UCSD-AML1 (cell line): ENCODE measurements at regions not wholly inside any gene's neighbourhood (a gene's known extent, or its start where the extent isn't known, plus 50 kb on each side); places are given as distances from the start of the nearest gene placed in this dataset.

Experiments used
- DNase-seq: peaks from one replicate; lab custom pipeline; 2025; ENCODE audit not compliant: unreplicated experiment; lab: John Stamatoyannopoulos, UW

DNA sequence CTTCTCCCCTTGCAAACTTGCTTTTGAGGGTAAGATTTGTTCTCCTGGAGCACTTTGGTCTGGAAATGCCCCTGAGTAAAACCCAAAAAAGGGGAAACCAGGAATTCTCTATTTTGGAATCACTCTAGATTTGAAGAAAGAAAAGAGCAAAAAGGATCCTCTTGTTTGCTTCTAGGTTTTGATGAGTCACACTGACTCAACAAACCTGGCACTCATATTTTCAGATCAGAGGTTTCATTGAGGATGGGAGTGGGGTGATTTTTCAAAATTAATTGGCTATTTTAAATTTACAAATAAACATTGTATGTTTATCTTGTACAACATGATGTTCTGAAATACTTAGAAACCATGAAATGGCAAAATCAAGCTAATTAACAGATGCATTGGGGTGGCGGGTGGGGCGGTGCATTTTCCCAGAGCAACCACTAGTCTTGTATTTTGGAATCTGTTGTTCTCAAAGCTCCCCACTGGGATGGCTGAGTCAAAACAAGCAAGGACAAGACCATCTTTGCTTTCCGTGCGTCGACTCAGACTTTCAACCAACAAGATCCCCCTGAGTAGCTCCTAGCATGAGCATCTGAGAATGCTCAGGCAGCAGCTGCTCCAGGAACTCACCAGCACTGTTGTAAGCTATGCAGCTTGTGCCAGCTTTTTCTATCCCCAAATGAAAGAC, 451.4 kb downstream of the WDR72 start:
- DNase-seq = no peak

DNA sequence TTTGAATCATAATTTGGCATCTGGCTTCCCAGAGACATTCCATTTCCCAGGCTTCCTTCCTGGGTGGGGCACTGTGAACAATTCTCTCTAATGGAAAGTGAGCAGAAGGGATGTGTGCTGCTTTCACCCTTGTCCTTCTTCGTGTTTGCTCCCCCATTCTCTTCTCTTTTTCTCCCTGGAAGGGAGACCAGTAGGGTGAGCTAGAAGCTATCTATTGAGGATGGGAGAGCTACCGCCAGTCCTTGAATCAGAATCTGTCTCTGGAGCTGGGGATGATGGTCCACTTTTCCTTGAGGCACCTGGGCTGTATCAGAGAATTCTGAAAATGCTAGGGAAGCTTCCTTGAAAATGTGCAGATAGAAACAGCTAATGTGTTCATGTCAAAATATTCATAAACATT, 453.9 kb downstream of the WDR72 start:
- no peak for DNase-seq

- no peak for DNase-seq
Observed at GRCh38 chr15:53305101-53305500, 454.4 kb downstream of the WDR72 start.

DNA sequence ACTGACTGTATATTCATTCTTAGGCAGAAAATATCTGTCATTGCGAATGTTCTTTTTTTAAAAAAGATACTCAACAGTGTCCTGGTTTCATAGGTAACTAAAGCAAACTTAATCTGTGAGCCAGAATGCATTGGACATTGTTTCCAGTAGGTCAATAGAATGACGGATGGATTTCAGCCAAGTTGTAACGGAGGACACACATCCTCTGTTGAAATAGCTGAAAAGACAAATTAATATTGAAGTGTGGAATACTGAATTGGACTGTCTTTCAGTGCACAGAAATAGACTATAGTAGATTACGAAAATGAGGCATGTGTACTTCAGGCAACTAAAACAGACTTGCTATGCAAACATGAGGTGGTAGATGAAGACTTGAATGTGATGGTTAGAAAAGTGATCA, 461.6 kb downstream of the WDR72 start:
- no peak for DNase-seq

DNA sequence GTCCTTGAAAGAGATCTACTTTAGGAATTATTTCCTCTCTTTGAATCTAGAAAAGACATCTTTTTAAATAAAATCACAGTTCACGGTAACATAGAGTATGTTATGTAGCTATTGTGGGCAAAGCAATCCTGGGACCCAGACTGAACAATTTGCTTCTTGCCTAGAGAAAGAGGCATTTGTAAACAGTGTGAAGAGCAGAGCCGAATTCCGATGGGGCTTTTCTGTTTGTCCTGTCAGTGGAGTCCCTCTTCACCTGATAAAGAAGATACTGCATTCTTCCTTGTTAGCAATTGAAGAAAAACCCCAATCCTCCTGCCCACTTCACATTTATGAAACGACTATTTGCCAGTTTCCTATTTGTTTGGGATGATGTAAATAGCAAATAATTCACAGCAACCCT, 462.9 kb downstream of the WDR72 start:
- DNase-seq = no peak

- DNase-seq = no peak
Observed at GRCh38 chr15:53295574-53295973, 463.9 kb downstream of the WDR72 start.

GRCh38 chr15:53288542-53288941, 470.9 kb downstream of the WDR72 start:
- no peak for DNase-seq

- no peak for DNase-seq
Observed at GRCh38 chr15:53274630-53275029, 484.5 kb upstream of the ONECUT1 start.

DNA sequence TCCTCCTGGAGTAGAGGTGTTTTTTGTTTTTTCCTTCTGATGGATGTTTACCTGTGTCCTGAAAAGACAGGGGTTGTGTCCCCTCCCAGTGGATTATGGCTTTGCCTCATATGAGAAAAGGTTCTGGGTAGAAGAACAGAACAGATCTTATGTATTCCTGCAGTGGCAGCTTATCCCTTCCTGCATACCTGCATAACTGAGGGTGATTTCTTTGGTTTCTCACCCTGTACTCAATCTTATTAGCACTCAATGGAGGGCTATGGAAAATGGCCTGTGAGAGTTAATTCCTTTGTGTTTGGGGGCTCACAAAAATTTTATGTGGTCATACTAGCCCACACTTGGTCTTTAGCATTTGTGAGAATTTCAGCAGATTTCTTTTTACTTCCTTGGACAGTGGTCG, 482.0 kb upstream of the ONECUT1 start:
- DNase-seq = no peak

DNA sequence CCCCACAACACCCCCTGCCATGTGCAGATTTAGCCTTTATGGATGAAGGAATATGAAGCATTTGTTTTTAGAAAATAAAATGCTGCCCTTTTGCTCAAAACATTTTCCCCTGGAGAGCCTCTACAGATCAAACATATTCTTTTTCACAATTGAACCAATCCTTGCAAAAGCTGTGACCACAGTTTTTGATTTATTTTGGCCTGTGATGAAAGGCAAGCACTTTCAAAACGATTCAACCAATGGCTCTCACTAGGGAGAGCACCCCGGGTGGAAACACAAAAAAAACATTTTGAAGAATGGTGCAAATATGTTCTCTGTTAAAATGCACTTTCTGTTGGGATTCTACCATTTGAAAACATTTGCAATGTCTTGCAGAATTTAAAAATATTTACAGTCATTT, 476.0 kb upstream of the ONECUT1 start:
- DNase-seq = no peak

GRCh38 chr15:53260647-53261046, 470.5 kb upstream of the ONECUT1 start:
- no peak for DNase-seq

GRCh38 chr15:53256457-53256856, 466.3 kb upstream of the ONECUT1 start:
- no peak for DNase-seq

DNA sequence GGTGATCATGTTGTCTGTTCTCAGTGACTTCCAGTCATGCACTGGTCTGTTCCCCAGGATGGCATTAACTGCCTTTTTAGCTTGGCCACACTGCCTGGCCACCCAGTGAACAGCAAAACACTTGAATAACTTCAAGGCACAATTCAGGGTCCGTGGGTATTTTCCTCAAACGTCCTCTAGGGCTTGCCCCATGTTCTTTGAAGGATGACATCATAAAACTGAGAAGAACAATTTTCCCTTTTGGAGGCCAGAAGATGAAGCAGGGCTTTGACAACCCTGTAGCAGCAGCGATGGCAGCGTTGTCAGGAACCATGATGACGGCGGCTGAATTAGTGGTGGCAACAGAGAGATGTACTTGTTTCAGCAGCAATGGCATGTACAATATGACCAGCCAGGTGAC, 465.9 kb upstream of the ONECUT1 start:
- no peak for DNase-seq

GRCh38 chr15:53251996-53252395, 461.9 kb upstream of the ONECUT1 start:
- no peak for DNase-seq

GRCh38 chr15:53251523-53251922, 461.4 kb upstream of the ONECUT1 start:
- DNase-seq = no peak

GRCh38 chr15:53247041-53247708, 457.0 kb upstream of the ONECUT1 start:
- DNase-seq = no peak

DNA sequence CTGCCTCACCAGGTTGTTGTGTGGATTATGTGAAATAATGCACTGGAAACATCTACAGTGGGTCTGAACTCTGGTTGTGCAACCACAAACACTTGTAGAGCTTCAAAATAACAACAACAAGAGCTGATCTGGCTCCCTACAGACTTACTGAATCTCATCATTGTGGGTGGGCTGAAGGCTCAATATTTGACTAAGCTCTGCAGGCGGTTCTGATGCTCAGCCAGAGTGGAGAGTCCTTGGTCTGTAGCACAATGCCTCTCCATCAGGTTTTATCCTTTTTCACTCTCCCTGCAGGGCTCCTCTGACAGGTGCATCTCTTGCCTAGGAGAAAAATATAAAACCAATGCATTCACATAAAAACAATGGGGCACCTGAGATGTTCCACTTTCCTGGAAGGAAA, 456.3 kb upstream of the ONECUT1 start:
- DNase-seq = no peak

DNA sequence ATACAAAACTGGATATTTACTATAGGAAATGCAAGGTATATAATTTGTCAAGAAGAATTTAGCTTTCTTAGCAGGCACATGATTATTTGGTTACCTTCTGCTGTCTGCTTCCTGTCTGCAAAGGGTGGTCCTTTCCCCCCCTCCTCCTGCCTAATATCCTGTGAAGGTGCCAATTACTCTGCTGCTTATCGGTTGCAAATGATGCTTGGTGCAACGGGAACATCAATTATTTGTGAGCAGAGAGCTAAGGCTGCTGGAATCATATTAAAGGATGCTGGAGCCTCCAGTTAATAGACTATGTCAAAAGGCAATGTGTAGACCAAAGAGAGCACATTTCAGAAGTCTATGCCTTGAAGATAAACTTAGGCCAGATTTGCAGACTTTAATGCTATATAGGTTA, 443.7 kb upstream of the ONECUT1 start:
- DNase-seq = no peak

DNA sequence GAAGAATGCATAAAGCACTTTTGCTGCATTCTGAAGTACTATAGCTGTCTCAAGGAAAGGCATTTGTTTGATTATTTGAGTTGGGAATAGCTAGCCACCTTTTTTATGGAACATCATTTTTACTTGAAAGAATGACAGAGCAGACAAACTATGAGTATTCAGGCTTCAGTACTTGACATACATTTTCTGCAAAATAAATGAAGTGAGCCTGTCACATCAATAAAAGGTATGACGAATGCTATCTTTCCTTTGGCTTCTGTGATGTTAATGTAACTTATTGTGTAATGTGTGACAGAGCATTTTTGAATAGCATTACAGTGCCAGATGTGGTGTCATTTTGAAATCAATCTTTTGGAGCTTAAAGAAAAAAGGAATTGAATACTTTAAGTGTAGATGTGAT, 440.3 kb upstream of the ONECUT1 start:
- no peak for DNase-seq

- DNase-seq = no peak
Observed at GRCh38 chr15:53226559-53226958, 436.4 kb upstream of the ONECUT1 start.

DNA sequence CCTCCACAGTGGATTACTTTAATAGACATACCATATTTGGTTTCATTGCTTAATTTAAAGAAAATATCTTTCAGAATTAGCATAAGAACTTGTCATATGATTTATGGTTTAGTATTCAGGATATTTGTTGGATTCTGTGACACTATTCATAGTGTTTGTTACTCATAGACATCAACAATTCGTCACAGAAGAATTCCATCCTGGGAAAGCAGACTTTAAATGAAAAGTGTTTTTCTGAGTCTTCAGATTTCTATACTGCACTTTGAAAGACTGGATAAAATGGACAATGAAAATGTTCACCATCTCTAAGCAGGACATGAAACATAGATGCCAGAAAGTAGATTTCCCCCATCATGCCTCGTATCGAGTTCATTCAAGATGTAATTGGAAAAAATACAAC, 435.6 kb upstream of the ONECUT1 start:
- no peak for DNase-seq

- DNase-seq = no peak
Observed at GRCh38 chr15:53224371-53224770, 434.2 kb upstream of the ONECUT1 start.

DNA sequence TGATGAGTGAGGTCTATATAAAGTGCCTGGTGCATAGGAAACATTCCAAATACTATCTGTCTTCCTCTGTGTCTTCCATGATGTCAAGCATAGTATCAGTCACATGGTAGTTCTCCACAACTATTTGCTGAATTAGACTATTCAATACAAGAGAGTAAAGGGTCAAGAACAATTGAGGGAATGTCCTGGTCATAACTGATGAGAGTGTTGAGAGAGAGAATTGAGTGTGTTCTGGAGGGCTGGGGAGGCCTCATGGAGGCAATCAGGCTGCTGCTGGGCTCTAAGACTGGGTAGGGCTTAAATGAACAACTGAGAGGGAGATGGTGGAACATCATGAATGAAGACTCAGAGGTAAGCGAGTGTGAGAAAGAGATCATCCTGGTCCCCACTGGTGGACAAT, 433.7 kb upstream of the ONECUT1 start:
- no peak for DNase-seq
